Tibial nerve (tissue), 4 donors: ENCODE measurements at regions not wholly inside any gene's neighbourhood (a gene's known extent, or its start where the extent isn't known, plus 50 kb on each side); places are given as distances from the start of the nearest gene placed in this dataset.

ENCODE experiments used
- EP300 ChIP-seq, 2 donors: sonication (generic); formaldehyde crosslinking; IDR thresholded peaks; one replicate each; pipeline ENCODE4 v1.6.1; 2017; ENCODE audit warnings: antibody characterized with exemption in 2 of 2, mild to moderate bottlenecking in 1 of 2
- POLR2A ChIP-seq, 2 donors: fragments of 450-650 bp; IDR thresholded peaks; one replicate each; pipeline ENCODE4 v1.6.1; 2017; ENCODE audit warnings: antibody characterized with exemption in 2 of 2, mild to moderate bottlenecking in 2 of 2, moderate library complexity in 2 of 2
- TF ChIP-seq, protein P1 (sequence below), 5 experiments: fragments of 200-600 bp in 3 of 5; fragments of 450-650 bp in 2 of 5; sonication (generic) in 3 of 5; IDR thresholded peaks; one replicate each; pipeline ENCODE4 v1.5.1; 2016 to 2019; ENCODE audit warnings: antibody characterized with exemption in 5 of 5, mild to moderate bottlenecking in 3 of 5, moderate library complexity in 2 of 5

DNA sequence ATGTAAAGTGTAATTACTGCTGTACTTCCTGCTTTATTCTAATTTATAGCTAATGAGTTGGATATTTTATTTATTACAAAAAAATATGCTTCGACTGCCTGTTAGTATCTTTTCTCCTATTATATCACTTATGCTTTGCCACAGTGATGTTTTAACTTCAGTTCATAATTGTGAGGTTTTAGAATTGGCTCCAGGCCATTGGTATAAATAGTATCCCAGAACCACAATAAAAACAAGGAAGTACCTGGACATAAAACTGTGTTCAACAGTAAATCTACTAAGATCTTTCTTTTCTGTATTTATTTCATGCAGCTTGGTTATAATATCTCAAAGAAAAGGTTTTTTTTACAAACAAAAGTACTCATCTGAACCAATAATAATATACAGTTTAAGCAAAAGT lies 354.3 kb upstream of the CDH9 start:
- TF ChIP-seq EP300 (IDR thresholded peaks at IDR 0.05) = no peak
- TF ChIP-seq, protein P1, sequence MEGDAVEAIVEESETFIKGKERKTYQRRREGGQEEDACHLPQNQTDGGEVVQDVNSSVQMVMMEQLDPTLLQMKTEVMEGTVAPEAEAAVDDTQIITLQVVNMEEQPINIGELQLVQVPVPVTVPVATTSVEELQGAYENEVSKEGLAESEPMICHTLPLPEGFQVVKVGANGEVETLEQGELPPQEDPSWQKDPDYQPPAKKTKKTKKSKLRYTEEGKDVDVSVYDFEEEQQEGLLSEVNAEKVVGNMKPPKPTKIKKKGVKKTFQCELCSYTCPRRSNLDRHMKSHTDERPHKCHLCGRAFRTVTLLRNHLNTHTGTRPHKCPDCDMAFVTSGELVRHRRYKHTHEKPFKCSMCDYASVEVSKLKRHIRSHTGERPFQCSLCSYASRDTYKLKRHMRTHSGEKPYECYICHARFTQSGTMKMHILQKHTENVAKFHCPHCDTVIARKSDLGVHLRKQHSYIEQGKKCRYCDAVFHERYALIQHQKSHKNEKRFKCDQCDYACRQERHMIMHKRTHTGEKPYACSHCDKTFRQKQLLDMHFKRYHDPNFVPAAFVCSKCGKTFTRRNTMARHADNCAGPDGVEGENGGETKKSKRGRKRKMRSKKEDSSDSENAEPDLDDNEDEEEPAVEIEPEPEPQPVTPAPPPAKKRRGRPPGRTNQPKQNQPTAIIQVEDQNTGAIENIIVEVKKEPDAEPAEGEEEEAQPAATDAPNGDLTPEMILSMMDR (IDR thresholded peaks at IDR 0.05) = no peak
- TF ChIP-seq POLR2A (IDR thresholded peaks at IDR 0.05) = no peak
